ENCODE measurements at regions not wholly inside any gene's neighbourhood (a gene's known extent, or its start where the extent isn't known, plus 50 kb on each side); places are given as distances from the start of the nearest gene placed in this dataset.

DNA sequence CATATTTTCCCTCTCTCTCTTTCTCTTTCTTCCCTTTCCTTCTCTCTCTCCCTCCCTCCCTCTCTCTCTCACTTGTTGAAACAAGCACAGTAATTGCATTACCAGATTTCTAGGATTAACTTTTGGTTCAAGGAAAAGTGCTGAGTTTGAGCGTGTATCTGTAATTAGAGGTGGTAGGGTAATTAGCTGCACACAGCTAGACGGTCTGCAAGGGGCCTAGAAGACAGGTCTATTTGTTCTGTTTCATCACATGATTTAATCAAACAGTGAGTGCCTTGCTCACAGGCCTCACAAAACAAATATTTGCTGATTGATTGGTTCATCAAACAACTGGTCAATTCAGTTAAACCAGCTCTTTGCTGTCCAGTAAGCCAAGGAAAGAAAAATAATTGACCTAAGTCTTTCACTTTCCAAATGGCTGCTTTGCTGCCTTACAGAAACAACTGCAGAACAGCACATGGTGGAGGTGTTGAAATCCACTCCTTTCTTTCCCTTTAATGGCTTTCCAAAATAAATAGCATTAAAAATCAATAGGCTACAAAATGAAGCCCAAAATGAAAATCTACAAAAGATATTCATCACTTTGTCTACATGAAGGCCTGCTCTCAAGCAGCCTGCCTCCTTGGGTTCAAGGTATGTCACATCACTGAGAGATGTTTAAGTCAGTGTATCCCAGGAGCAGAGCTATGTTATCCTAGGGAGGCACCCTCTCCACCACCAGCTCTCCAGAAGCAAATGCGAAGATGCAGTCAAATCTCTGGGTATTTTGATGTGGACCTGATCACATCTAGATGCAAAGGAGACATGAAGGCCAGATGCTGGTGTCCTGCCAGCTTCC lies 264.4 kb upstream of the SIX2 start:
- Histone ChIP-seq H3K14ac (ENCODE audit: low read length) (no peak overlapping the region), H2BK120ac (ENCODE audit: insufficient read depth, low read length, poor library complexity) (no peak overlapping the region), H4K8ac (ENCODE audit: low read depth, low read length) (no peak overlapping the region), H3K9me3 (ENCODE audit: insufficient read depth, low read depth, low read length) (peaks cover 3% of the 10 kb centered on the region), H3K9ac (ENCODE audit: low read length) (no peak overlapping the region), H2BK5ac (ENCODE audit: low read depth, low read length, poor library complexity) (no peak overlapping the region), H3K79me1 (ENCODE audit: low read length) (no peaks in the 10 kb centered on the region), H2AFZ (ENCODE audit: insufficient read depth, low read length, poor library complexity) (no peak overlapping the region), H3K4me1 (ENCODE audit: control insufficient read depth in 1 of 2, insufficient read depth in 2 of 2, low read length in 2 of 2) (peaks cover 16 to 24% of the 10 kb centered on the region in 2 experiments), H3K27ac (ENCODE audit: low read depth, low read length) (no peak overlapping the region), H3K18ac (ENCODE audit: low read length) (no peak overlapping the region), H4K91ac (ENCODE audit: low read depth, low read length) (no peak overlapping the region), H2BK12ac (ENCODE audit: low read length) (no peak overlapping the region), H3K4ac (ENCODE audit: low read depth, low read length) (no peak overlapping the region), H3K79me2 (ENCODE audit: control insufficient read depth, insufficient read depth, low read length, poor library complexity) (peaks cover 2% of the 10 kb centered on the region), H3K4me3 (ENCODE audit: low read depth, low read length) (no peak overlapping the region), H3K36me3 (ENCODE audit: control insufficient read depth in 1 of 2, insufficient read depth in 2 of 2, low read length in 2 of 2) (no peaks in the 10 kb centered on the region), H3K4me2 (ENCODE audit: low read length) (no peak overlapping the region), H2AK5ac (ENCODE audit: low read length) (no peak overlapping the region), H3K27me3 (ENCODE audit: insufficient read depth, low read length) (no peaks in the 10 kb centered on the region), H3K23ac (ENCODE audit: low read length) (no peak overlapping the region), H4K12ac (ENCODE audit: low read depth, low read length) (no peak overlapping the region)
- WGBS (ENCODE audit: extremely low coverage, insufficient coverage, insufficient read length): no CpG with 5 or more reads among the region's 3 CpGs
- DNase-seq: no peak

DNA sequence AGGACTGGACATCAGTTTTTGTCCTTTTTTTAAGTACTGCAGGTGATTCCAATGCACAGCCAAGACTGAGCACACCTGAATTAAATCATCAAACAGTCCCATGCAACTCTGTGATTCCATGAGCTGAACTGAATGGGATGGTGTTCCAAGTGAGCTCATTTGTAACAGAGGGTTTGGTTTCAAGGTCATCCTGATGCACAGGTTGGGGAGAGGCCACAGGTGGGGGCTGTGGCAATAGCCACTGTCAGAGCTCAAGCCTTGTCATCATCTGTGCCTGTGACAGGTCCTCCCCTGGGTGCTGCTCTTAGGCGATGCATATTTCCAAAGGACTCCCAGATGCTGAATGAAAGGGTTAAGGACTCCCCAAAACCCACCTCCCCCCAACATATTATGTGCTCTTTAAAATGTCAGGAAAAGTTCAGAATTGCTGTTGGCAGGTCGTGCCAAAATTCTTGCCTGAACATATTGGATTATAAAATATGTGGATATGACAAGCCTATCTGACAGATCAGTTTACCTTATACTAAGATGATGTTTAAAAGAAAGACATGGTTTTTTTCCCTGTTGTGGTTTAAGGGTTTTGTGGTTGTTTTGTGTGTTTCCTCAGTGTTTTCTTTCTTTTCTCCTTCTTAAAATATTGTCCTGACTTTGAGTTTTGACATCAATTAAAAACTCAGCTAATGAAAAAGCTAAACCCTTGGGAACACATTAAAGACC lies 263.5 kb upstream of the SIX2 start:
- Histone ChIP-seq H2BK120ac (ENCODE audit: insufficient read depth, low read length, poor library complexity) (no peak overlapping the region), H3K9me3 (ENCODE audit: insufficient read depth, low read depth, low read length) (peaks cover 2% of the 10 kb centered on the region), H3K79me1 (ENCODE audit: low read length) (no peaks in the 10 kb centered on the region), H3K4ac (ENCODE audit: low read depth, low read length) (no peak overlapping the region), H2BK5ac (ENCODE audit: low read depth, low read length, poor library complexity) (no peak overlapping the region), H3K4me1 (ENCODE audit: control insufficient read depth in 1 of 2, insufficient read depth in 2 of 2, low read length in 2 of 2) (peaks cover 15 to 24% of the 10 kb centered on the region in 2 experiments), H2AFZ (ENCODE audit: insufficient read depth, low read length, poor library complexity) (no peak overlapping the region), H4K12ac (ENCODE audit: low read depth, low read length) (no peak overlapping the region), H2AK5ac (ENCODE audit: low read length) (no peak overlapping the region), H3K18ac (ENCODE audit: low read length) (no peak overlapping the region), H3K27ac (ENCODE audit: low read depth, low read length) (no peak overlapping the region), H3K9ac (ENCODE audit: low read length) (no peak overlapping the region), H3K4me3 (ENCODE audit: low read depth, low read length) (no peak overlapping the region), H3K23ac (ENCODE audit: low read length) (no peak overlapping the region), H3K36me3 (ENCODE audit: control insufficient read depth in 1 of 2, insufficient read depth in 2 of 2, low read length in 2 of 2) (no peaks in the 10 kb centered on the region), H3K27me3 (ENCODE audit: insufficient read depth, low read length) (no peaks in the 10 kb centered on the region), H3K14ac (ENCODE audit: low read length) (no peak overlapping the region), H4K91ac (ENCODE audit: low read depth, low read length) (no peak overlapping the region), H3K79me2 (ENCODE audit: control insufficient read depth, insufficient read depth, low read length, poor library complexity) (peaks cover 2% of the 10 kb centered on the region), H4K8ac (ENCODE audit: low read depth, low read length) (no peak overlapping the region), H2BK12ac (ENCODE audit: low read length) (no peak overlapping the region), H3K4me2 (ENCODE audit: low read length) (no peak overlapping the region)
- DNase-seq: no peak
- WGBS (ENCODE audit: extremely low coverage, insufficient coverage, insufficient read length): no CpG with 5 or more reads among the region's 2 CpGs

DNA sequence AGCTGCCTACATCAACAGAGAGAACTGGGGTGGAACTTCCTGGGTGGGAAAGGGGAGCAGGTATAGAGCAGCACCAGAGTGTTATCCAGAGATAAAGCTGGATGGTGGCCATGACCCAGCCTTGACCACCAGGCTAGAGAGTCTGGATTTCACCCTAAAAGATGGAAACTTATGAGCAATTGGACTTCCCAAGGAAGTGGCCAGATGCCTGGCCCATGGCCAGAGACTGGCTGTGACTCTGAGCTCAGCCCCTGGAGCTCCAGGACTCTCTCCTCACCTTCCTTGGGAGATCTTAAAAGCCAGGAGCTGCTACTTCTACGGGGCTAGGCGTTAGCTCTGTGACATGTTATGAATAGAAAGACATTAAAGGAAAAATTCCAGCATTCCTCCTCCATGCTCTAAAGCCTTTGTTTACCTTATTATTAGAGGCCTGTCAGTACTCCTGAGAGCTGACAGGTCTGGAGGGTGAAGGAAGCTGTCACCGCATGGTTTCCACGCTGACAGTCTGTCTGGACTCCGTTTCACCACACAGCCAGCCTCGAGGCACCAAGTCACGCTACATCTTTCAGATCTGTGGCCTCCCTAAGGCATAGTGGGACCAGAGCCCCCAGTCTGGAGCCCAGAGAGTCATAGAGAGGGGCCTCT lies 260.0 kb upstream of the SIX2 start:
- Histone ChIP-seq H3K4me3 (ENCODE audit: low read depth, low read length) (no peak overlapping the region), H4K12ac (ENCODE audit: low read depth, low read length) (no peak overlapping the region), H3K23ac (ENCODE audit: low read length) (no peak overlapping the region), H2BK120ac (ENCODE audit: insufficient read depth, low read length, poor library complexity) (peak overlapping the region; percentile 2), H3K4me2 (ENCODE audit: low read length) (peak overlapping the region; percentile 18), H2BK5ac (ENCODE audit: low read depth, low read length, poor library complexity) (peak overlapping the region; percentile 13), H3K4me1 (ENCODE audit: control insufficient read depth in 1 of 2, insufficient read depth in 2 of 2, low read length in 2 of 2) (peaks cover 7 to 11% of the 10 kb centered on the region in 2 experiments), H4K91ac (ENCODE audit: low read depth, low read length) (no peak overlapping the region), H3K36me3 (ENCODE audit: control insufficient read depth in 1 of 2, insufficient read depth in 2 of 2, low read length in 2 of 2) (no peaks in the 10 kb centered on the region), H2AFZ (ENCODE audit: insufficient read depth, low read length, poor library complexity) (no peak overlapping the region), H3K79me2 (ENCODE audit: control insufficient read depth, insufficient read depth, low read length, poor library complexity) (peaks cover 2% of the 10 kb centered on the region), H3K27ac (ENCODE audit: low read depth, low read length) (peak overlapping the region; percentile 23), H3K18ac (ENCODE audit: low read length) (no peak overlapping the region), H3K9me3 (ENCODE audit: insufficient read depth, low read depth, low read length) (peaks cover 2% of the 10 kb centered on the region), H2AK5ac (ENCODE audit: low read length) (no peak overlapping the region), H3K9ac (ENCODE audit: low read length) (no peak overlapping the region), H2BK12ac (ENCODE audit: low read length) (no peak overlapping the region), H3K27me3 (ENCODE audit: insufficient read depth, low read length) (no peaks in the 10 kb centered on the region), H4K8ac (ENCODE audit: low read depth, low read length) (no peak overlapping the region), H3K14ac (ENCODE audit: low read length) (no peak overlapping the region), H3K4ac (ENCODE audit: low read depth, low read length) (no peak overlapping the region), H3K79me1 (ENCODE audit: low read length) (no peaks in the 10 kb centered on the region)
- DNase-seq: no peak
- no CpG with 5 or more reads among the region's 7 CpGs for WGBS (ENCODE audit: extremely low coverage, insufficient coverage, insufficient read length)

DNA sequence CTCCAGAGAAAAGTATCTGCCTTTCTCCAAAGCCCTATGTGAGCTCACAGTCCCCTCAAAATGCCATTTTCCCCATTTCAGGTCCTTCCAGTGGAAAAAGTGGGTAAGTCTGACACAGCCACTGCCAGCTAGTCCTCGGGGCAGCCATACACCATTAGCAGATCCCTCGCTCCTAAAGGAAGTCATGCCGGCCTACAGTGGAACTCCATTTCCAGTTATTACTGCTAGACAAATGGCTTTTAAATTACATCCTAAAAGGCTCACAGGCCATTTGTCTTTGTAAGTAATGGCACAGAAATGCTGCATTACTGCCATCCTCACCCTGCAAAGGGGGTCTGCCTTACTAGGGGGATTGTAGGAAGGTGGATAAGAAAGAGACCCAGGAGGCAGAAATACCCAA lies 259.4 kb upstream of the SIX2 start:
- Histone ChIP-seq H3K79me2 (ENCODE audit: control insufficient read depth, insufficient read depth, low read length, poor library complexity) (peaks cover 2% of the 10 kb centered on the region), H3K9me3 (ENCODE audit: insufficient read depth, low read depth, low read length) (peaks cover 2% of the 10 kb centered on the region), H3K23ac (ENCODE audit: low read length) (no peak overlapping the region), H3K36me3 (ENCODE audit: control insufficient read depth in 1 of 2, insufficient read depth in 2 of 2, low read length in 2 of 2) (no peaks in the 10 kb centered on the region), H3K27me3 (ENCODE audit: insufficient read depth, low read length) (no peaks in the 10 kb centered on the region), H2AK5ac (ENCODE audit: low read length) (no peak overlapping the region), H2BK120ac (ENCODE audit: insufficient read depth, low read length, poor library complexity) (peak overlapping the region; percentile 2), H3K79me1 (ENCODE audit: low read length) (no peaks in the 10 kb centered on the region), H3K9ac (ENCODE audit: low read length) (no peak overlapping the region), H4K8ac (ENCODE audit: low read depth, low read length) (no peak overlapping the region), H2BK5ac (ENCODE audit: low read depth, low read length, poor library complexity) (peak overlapping the region; percentile 13), H3K18ac (ENCODE audit: low read length) (no peak overlapping the region), H4K91ac (ENCODE audit: low read depth, low read length) (no peak overlapping the region), H2BK12ac (ENCODE audit: low read length) (no peak overlapping the region), H3K14ac (ENCODE audit: low read length) (no peak overlapping the region), H3K4me3 (ENCODE audit: low read depth, low read length) (no peak overlapping the region), H4K12ac (ENCODE audit: low read depth, low read length) (no peak overlapping the region), H3K4me2 (ENCODE audit: low read length) (no peak overlapping the region), H2AFZ (ENCODE audit: insufficient read depth, low read length, poor library complexity) (no peak overlapping the region), H3K4me1 (ENCODE audit: control insufficient read depth in 1 of 2, insufficient read depth in 2 of 2, low read length in 2 of 2) (peaks cover 4 to 11% of the 10 kb centered on the region in 2 experiments), H3K27ac (ENCODE audit: low read depth, low read length) (peak overlapping the region; percentile 23), H3K4ac (ENCODE audit: low read depth, low read length) (no peak overlapping the region)
- WGBS (ENCODE audit: extremely low coverage, insufficient coverage, insufficient read length): no CpG with 5 or more reads among the region's 3 CpGs
- no peak for DNase-seq

Measured in trophoblast cell (in vitro differentiated cells and primary cell).